Activated naive CD4-positive, alpha-beta T cell treated with anti-CD3 and anti-CD28 coated beads, Interleukin-2, amount 50 U/mL, for 16 hours (primary cell): ENCODE measurements at regions not wholly inside any gene's neighbourhood (a gene's known extent, or its start where the extent isn't known, plus 50 kb on each side); places are given as distances from the start of the nearest gene placed in this dataset.

Source experiments
- DNase-seq: peaks from one replicate; pipeline ENCODE4 v3.0.0-alpha.2; 2020

DNA sequence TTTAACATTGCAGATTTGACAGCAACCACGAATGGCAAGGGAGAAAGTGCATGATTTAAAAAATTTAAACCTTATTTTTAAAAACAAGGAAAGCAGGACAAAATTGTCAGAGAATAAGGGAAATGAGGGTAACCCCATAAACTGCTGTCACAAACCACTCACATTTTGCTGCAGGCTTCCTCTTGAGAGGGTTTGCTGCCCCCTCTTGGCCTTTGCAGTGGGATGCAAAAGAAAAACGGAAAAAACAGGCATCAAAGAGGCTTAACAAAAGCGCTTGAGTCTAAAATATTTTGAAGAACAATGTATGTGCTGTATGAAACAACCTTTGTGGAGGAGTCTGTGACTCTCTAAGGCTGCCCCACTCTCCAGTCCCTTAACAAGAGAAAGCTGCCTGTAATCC, 91.6 kb downstream of the TMX3 start:
- peak; percentile 14 for DNase-seq

DNA sequence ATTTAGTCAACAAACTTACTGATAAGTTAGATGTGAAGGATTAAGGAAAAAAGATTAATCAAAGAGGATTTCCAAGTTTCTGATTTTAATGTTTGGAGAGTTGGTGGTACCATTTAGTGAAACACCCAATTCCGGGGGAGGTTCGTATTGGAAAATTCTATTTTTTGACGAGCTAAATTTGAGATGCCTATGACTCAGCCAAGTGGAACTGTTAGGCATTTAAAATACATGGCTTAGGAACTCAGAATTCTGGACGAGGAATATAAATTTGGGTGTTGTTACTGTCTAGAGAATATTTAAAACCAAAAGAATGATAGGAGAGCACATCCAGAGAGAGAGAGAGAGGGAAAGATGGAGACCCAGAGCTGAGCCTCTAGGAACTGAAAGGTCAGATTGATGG, 103.6 kb downstream of the TMX3 start:
- no peak for DNase-seq

DNA sequence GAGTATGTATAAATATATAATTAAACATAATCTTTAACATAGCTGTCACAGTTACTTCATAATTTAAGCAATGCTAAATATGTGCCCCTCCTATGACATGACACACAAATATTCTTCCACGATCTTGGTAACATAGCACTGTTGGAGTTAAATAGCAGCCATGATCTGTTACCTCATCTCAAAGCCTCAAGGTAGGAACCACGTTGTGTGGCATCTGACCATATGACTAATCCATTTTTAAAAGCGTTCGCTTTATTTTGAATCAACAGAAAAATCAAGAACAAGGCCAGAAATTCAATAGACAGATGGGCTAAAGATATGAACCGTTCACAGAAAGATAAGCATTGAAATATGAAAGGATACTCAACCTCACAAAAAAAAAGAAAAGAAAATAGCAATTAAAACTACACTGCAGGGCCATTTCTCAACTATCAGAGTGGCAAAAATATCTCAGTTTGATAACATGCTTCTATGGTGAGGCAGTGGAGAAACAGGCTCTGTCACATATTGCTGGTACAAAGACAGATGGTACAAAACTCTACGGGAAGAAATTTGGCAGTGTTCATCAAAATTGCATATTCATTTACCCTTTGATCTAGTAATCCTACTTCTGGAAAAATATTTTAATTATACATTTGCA, 105.9 kb downstream of the TMX3 start:
- DNase-seq, result no peak

DNA sequence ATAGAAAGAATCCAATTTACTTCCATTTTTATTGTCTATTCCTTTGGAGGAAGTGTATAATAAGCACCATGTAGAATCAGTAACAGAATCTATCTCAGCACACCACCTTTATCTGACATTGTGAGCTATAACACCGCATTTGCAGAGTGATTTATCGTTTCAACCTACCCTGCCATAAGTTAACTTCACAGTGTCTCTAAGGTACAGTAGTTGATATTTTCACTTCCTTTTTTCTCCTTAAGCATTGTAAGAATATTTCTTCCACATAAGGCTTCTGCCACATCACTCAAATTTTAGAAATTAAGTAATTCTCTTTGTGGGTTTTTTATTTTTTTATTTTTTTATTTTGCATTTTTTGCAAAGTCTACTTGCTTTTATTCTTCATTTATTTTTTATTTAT, 107.1 kb downstream of the TMX3 start:
- DNase-seq, result no peak

DNA sequence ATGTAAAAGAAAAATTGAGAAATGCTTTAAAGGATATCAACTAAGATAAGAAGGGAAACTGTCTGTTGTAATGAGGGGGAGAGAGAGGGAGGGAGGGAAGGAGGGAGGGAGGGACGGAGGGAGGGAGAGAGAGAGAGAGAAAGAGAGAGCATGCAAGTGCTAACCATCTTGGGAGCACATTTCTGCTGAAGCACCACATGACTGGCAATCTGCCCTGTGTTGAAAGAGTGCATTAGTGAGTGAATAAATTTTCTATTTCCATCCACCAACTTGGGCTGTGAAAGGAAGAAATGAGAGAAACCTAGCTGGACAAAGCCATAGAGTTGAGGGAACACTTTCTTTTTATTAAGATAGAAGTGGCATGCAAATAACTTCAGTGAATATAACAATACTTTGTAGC, 110.7 kb downstream of the TMX3 start:
- DNase-seq, result no peak

DNA sequence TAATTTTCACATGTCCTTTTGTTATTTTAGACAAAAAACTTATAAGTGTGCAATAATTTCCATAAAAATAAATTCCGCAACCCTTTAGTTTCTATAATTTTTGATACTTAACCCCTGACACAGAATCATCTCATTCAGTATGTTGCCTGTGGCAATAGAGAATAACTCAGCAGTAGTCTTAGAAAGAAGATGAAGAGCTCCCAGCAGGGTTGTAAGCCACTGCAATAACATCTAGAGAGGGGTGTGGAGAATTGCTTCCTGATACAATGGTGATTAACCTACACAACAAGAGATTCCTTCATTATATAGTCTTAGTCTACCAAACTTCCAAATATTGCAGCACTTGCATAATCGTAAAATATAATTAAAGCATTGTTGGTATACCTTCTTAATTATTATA, 118.9 kb downstream of the TMX3 start:
- DNase-seq, result no peak

DNA sequence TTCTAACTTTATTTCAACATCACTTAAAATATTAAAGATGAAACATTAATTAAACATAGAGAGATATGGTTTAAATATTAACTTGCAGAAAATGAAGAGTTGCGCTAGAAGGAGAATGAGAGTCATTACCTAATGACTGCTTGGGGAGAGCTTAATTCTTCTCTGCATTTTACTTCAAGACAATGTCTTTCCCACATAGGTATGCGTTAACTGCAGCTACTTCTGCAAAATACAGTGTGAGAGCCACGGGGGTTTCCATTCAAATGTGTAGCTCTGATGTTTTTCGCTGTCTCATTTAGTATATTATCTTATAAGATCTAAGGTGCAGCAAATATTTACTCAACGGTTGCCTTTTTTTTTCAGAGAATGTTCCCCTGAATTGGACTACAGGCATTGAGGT, 126.7 kb downstream of the TMX3 start:
- DNase-seq, result no peak

DNA sequence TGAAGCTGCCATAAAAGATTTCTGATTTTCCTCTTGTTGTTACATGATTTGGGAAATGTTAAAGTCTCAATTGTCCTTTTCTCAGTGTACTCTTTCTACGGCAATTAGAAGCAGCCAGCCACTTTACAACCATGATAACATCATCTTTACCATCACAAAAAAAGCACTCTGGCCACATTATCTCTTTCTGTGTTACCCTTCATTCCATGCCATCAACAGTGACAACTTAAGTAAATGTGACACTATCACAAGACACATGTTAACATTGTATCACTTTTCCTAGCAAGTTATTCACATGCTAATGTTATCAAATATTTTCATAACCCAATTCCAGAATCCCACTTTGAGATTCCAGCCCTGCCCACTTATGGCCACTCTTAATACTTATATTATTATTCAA, 131.2 kb downstream of the TMX3 start:
- no peak for DNase-seq

DNA sequence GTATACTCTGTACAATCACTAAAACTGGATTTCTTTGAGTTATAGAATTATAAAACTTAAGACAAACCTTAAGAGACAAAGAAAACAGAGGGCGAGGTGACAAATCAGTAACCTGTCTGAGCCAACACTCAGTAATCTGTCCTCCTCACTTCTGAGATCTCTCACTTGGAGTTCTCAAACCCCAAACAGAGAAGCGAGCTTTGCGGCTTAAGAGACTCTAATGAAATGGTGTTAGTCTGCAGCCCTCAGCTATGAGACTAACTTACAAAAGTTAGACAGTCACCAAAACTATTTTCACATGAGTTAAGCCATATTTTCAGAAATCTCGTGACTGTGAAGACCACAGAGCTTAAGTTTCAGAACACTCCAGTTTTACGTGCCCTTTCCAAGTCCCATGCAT, 140.6 kb downstream of the TMX3 start:
- DNase-seq, result no peak

DNA sequence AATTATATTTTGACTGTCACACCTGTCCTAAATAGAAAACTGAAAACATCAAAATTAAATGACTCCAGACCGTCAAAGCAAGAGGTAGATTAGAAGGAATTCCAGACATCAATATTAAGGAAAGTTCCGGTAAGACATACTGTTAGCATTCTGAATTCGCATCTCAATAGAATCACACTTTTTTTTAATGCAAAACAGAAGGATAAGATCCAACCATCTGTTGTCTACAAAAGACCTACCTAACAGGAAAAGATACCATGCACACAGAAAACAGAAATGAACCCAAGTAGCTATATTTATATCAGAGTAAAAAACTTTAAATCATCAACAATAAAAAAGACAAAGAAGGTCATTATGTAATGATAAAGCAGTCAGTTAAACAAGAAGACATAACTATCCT, 145.0 kb downstream of the TMX3 start:
- DNase-seq, result no peak

DNA sequence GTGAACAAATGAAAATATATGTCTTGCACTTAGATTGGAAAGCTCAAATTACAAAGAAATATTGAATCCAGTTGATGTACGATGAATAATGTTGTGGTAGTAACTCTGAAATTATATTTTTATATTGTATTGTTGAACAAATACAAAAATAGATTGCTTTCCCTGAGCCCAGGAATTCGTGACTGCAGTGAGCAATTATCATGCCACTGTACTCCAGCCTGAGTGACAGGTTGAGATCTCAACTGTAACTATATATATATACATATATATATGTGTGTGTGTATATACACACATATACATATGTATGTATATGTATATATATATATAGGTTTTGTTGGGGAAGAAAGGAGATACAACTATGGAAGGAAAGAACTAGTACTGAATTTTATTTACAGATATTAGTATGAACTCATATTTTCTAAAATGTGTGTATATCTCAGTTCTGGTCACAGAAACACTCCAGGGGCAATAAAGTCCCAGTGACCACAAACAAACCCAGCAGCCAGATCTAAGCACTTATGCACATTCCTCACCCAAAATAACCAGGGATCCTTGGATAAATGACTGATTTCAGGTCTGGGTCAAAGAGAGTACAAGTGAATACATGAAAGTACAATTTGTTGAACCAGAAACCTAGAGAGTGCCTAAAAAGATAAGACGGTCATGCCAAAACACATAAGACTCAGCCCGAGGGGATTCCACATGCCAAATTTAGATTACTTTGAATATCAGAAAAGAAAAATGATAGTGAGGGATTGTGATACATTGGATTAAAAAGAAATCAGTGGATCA, 146.3 kb downstream of the TMX3 start:
- DNase-seq, result no peak

DNA sequence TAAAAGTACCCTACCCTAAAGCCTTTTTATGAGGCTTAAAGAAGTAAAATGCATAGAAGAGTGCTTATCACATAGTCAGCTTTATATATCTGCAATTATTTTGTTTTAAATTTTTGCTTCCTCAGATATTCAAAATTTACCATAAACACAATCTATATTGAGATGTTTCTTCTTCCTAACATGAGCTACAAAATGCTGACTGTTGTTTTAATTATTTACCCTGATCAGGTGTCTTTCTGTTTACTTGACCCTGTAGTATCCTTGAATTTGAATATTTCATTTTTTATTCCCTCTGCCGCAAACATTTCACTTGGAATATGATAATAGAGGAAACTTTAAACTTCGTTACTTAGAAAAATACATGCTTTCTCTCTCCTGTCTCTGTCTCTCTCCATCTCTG, 147.9 kb downstream of the TMX3 start:
- DNase-seq, result no peak

DNA sequence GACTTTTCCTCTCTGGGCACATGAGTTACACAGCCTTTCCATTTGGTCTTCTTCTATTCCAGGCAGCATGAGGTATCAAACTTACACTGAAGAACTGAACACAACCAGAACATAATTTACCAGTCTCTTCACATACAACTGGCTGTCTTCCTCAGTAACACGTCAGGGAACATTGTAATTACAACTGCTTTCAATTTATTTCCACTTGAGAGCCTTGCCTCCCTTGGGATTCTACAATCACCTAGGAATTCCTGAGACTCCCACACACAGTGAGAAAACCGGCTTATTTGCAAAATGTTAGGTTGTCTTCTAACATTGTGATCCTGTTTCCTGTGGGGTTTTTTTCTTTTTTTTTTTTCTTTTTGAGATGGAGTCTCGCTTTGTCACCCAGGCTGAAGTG, 149.9 kb downstream of the TMX3 start:
- no peak for DNase-seq

DNA sequence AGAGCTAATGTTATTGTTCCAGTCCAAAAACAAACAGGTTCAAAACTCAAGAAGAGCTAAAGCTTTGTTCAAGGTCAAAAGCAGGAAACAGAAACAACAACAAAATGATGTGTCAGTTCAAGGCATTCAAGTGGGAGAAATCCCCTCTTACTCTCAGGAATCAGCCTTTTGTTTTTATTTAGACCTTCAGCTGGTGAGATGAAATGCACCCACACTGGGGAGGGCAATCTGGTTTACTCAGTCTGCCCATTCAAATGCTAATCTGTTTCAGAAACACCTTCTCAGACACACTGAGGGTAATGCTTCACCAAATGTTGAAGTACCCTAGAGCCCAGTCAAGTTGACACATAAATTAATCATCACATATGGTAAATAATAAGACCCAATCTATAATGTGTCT, 150.6 kb downstream of the TMX3 start:
- DNase-seq, result no peak

DNA sequence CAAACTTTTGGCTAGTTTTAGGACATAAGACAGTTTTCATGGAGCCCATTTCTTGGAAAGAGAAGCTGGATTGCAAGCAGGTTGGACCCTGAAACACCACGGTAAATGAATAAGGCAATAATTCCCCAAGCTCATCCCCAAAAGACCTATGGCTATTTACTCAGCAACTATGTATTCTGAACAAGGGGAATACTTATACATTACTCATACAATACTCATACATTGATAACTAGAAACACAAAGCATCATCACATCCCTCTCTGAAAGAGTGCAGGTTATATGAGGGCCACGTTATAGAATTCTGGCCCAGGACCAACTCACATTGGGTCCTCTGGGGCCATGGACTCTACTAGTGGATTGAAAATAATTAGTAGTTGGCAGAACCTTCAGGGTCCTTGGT, 154.8 kb downstream of the TMX3 start:
- DNase-seq, result no peak

DNA sequence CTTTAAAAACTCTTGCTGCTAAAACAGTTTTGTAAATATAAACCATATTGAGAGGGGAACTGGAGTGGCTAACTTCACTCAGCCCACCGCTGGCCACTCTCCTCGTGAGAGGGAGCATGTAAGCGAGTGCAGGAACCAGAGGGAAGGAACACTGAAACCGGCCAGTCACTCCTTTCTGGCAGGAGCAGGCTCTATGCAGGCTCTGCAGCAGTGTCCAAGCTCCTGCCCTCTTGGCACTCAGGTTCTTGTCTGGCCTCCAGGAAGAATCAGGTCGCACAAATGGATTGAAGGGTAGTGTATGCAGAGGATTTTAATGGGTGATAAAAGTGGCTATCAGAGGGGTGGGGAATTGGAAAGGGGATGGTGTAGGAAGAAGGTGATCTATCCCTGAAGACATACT, 157.7 kb downstream of the TMX3 start:
- no peak for DNase-seq

DNA sequence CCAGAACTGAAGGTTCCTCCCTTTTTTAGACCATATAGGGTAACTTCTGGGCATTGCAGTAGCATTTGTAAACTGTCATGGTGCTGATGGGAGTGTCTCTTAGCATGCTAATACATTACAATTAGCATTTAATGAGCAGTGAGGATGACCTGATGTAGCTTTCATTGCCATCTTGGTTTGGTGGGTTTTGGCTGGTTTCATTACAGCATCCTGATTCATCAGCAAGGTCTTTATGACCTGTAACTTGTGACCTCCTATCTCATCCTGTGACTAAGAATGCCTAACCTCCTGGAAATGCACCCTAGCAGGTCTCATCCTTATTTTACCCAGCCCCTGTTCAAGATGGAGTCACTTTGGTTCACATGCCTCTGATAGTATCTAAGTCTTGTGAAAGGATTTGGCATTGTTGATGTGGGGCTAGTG, 159.0 kb downstream of the TMX3 start:
- no peak for DNase-seq

DNA sequence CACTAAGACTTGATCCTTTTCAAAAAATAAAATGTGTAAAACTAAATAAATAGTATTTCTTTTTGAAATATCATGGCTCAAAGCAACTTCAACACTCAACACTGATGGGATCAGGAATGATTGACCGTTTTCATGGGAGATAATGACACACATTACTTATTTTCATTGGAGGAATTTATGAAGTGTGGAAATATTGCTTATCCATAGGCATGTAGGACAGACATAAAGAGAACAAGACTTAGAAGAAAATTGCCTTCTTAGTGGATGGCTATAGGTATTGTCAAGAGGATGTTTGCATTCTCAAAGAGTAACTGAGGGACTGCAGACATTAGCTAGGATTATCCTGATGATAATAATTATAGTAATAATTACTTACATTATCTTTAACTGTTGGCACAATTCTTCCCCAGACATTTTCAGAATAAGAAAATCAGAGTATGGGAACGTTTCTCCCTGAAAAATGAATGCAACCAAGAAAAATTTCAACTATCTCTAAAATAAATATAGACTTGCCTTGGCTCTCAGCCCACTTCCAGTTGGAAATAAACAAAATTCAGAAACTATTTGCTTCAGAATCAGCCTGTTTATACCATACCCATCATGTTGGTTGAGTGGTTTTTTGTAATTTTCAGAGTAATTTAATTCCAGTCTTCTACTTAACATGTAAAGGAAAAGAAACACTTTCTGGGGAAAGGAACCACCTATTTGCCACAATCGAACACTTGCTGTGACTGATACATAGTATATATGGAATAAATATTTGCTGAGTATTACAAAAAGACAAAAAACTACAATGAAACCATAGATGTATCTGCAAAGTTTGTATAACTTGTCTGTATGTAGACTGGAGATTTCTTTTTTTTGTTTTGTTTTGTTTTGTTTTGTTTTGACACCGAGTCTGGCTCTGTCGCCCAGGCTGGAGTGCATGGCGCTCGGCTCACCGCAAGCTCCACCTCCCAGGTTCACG, 165.7 kb downstream of the TMX3 start:
- no peak for DNase-seq

DNA sequence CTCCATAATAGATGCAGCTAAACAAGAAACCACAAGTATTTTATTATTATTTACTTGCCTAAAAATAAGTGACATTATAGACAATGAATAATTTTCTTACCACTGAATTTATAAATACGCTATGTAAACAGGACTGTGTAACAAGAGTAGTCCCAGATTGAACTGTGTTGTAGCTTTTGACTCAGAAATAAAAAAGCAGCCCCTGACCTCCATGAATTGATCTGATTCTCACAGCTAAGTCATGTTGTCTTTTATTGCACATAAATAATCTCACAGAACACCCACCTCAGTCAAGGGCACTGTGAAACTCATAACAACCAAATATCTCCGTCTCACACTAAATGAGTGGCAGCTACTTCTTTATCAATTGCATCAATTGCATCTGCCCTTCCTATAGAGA, 171.6 kb downstream of the TMX3 start:
- no peak for DNase-seq

DNA sequence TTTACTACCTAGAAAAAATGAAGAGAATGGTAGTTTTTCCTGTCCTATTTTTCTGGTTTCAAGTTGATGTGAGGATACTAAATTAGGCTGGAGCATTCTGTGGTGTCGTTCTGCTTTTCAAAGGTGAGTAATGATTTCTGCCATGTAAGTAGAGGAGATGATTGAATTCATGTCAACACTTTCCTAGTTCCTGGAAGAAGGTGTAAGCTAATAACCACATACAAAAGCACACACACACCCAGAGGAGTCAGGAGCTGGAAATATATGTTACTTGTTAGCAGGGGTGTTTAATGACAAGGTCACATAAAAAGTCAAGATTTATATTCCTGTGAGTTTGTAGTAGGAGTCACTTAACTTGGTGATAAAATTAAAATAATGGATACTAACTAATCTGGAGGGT, 172.1 kb downstream of the TMX3 start:
- no peak for DNase-seq

DNA sequence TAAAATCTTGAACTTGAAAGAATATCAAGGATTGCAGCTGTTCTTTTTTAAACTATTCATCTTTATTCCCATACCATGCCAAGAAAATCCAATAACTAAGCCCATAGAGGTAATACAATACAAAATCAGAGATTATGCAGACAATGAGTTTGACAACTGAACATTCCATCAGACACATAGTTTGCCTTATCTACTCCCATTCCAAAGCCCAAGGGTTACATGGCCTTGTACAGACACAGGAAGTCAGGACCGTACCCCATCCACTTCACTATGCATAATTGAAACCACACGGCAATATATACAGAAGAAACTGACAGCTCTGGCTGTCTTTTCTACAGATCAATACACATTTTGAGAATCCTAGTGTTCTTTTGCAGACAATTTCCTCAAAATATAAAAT, 181.3 kb downstream of the TMX3 start:
- no peak for DNase-seq

DNA sequence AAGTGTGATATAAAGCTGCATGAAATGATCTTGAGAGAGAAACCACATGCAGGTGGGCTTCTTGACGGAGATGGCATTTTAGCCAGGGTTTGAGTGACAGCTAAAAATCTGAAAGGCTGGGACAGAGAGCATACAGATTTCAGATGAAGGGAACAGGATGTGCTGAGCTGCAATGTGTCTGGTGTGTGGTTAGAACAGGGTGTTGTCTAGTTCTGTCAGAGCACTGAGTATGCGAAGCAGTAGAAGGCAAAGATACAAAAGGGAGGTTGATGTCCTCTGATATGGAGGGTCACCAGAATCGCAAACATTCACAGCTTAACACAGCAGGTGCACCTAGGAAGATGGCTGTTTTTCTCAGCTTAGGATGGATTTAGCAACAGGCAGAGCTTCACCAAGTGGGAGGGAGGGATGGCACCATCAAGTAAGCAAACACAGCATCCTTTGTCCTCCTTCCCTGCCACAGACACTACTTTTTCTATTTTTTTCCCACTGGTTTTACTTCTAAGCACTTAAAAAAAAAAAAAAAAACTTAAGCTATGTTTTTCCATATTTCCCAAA, 182.5 kb downstream of the TMX3 start:
- DNase-seq, result no peak

DNA sequence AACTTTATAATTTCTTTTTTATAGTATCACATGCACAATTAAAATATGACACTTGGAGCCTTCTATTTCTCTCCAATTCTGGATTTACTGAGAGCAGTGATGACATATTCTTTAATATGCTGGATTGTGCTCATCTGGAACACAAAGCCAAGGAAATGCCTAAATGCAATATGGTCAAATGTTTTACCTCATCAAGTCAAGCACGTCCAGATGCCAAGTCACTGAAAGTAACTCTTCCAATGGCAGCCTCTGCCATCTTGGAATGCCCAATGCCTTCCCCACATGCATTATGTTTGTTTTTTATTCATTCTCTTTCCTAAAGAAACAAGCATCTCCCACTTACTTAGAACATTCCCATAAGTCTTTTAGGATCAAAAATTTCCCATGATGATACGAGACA, 189.8 kb downstream of the TMX3 start:
- DNase-seq, result no peak
